Stimulated activated CD4-positive, alpha-beta T cell treated with anti-CD3 and anti-CD28 coated beads, Interleukin-15, amount 100 ng/mL, for 48 hours (primary cell): ENCODE measurements at regions not wholly inside any gene's neighbourhood (a gene's known extent, or its start where the extent isn't known, plus 50 kb on each side); places are given as distances from the start of the nearest gene placed in this dataset.
A peak's percentile ranks its signal among the peaks of the same experiment; 100 is the strongest.
"Not testable (repeated sequence)": the region's sequence is repeated elsewhere in the genome, so short reads cannot be mapped to it uniquely, and the experiment has no call there.

Source experiments
- DNase-seq, 2 donors: peaks; one replicate each; pipeline ENCODE4 v3.0.0-alpha.2; 2020; ENCODE audit warnings: low read depth in 2 of 2

- DNase-seq, result no peak
Measured at GRCh38 chrX:16320765-16321355, 153.6 kb downstream of the MAGEB17 start.

GRCh38 chrX:16333453-16333852 lies 166.2 kb downstream of the MAGEB17 start:
- no peak for DNase-seq

GRCh38 chrX:16335181-16335580 lies 167.9 kb downstream of the MAGEB17 start:
- no peak for DNase-seq

- no peak for DNase-seq
Measured at GRCh38 chrX:16347968-16348670, 180.8 kb downstream of the MAGEB17 start.

- no peak for DNase-seq
Measured at GRCh38 chrX:16357902-16358301, 190.6 kb downstream of the MAGEB17 start.

GRCh38 chrX:16360056-16360455 lies 192.8 kb downstream of the MAGEB17 start:
- DNase-seq, result not testable (repeated sequence)

- DNase-seq, result no peak
Measured at GRCh38 chrX:16368696-16369095, 201.4 kb downstream of the MAGEB17 start.

- no peak for DNase-seq
Measured at GRCh38 chrX:16376056-16376455, 208.8 kb downstream of the MAGEB17 start.

- no peak for DNase-seq
Measured at GRCh38 chrX:16386126-16386525, 218.8 kb downstream of the MAGEB17 start.

- no peak for DNase-seq
Measured at GRCh38 chrX:16392597-16392996, 225.3 kb downstream of the MAGEB17 start.

GRCh38 chrX:16394290-16394689 lies 227.0 kb downstream of the MAGEB17 start:
- no peak for DNase-seq

GRCh38 chrX:16403808-16404207 lies 236.5 kb downstream of the MAGEB17 start:
- no peak for DNase-seq

- no peak for DNase-seq
Measured at GRCh38 chrX:16416588-16416987, 233.4 kb upstream of the S100G start.

- DNase-seq, result no peak
Measured at GRCh38 chrX:16418650-16419049, 231.3 kb upstream of the S100G start.

GRCh38 chrX:16427668-16428067 lies 222.3 kb upstream of the S100G start:
- no peak for DNase-seq

GRCh38 chrX:16429406-16429805 lies 220.6 kb upstream of the S100G start:
- no peak for DNase-seq

- no peak for DNase-seq
Measured at GRCh38 chrX:16431266-16431665, 218.7 kb upstream of the S100G start.

GRCh38 chrX:16433021-16433420 lies 216.9 kb upstream of the S100G start:
- no peak for DNase-seq

GRCh38 chrX:16435399-16435986 lies 214.5 kb upstream of the S100G start:
- no peak for DNase-seq

- DNase-seq, result peak; percentile 40 to 64
Measured at GRCh38 chrX:16436348-16437188, 213.4 kb upstream of the S100G start.

GRCh38 chrX:16440446-16440845 lies 209.5 kb upstream of the S100G start:
- DNase-seq, result no peak

- DNase-seq, result no peak
Measured at GRCh38 chrX:16444353-16444752, 205.6 kb upstream of the S100G start.
